ENCODE measurements at regions not wholly inside any gene's neighbourhood (a gene's known extent, or its start where the extent isn't known, plus 50 kb on each side); places are given as distances from the start of the nearest gene placed in this dataset.

GRCh38 chr18:73552171-73552570 lies 595.5 kb downstream of the FBXO15 start:
- TF ChIP-seq POLR2A (IDR thresholded peaks at IDR 0.05) (no peak), CTCF (IDR thresholded peaks at IDR 0.05) (no peak)
